CD14-positive monocyte (primary cell): ENCODE measurements at regions not wholly inside any gene's neighbourhood (a gene's known extent, or its start where the extent isn't known, plus 50 kb on each side); places are given as distances from the start of the nearest gene placed in this dataset.
"Not testable (repeated sequence)": the region's sequence is repeated elsewhere in the genome, so short reads cannot be mapped to it uniquely, and the experiment has no call there.

Experiments used
- DNase-seq, 3 donors: peaks; one replicate each; pipeline ENCODE4 v3.0.0-alpha.2; 2011 to 2022
- H2AFZ ChIP-seq: 2 replicates; pipeline ENCODE4 v1.6.0; 2012; ENCODE audit warnings: mild to moderate bottlenecking, low read depth, low read length, inconsistent platforms; ENCODE audit not compliant: insufficient read depth, poor library complexity, severe bottlenecking
- H3K27ac ChIP-seq, 2 donors: 1 replicate in 1 of 2; 2 replicates in 1 of 2; pipeline ENCODE4 v1.5.1; 2012 to 2013; ENCODE audit warnings: low read length in 2 of 2, control low read depth in 1 of 2, inconsistent platforms in 1 of 2, low read depth in 1 of 2, mild to moderate bottlenecking in 1 of 2
- H3K27me3 ChIP-seq, 2 donors: one replicate each; pipeline versions ENCODE4 v1.6.0 to v1.6.1; 2011 to 2013; ENCODE audit warnings: low read length in 2 of 2; ENCODE audit not compliant: control insufficient read depth in 2 of 2, insufficient read depth in 2 of 2
- H3K36me3 ChIP-seq, 2 donors: replicated peaks in 1 of 2; 1 replicate in 1 of 2; 2 replicates in 1 of 2; pipeline versions ENCODE4 v1.5.1 to v1.6.1; 2012 to 2013; ENCODE audit warnings: low read length in 2 of 2, control low read depth in 1 of 2, inconsistent platforms in 1 of 2, mild to moderate bottlenecking in 1 of 2; ENCODE audit not compliant: insufficient read depth in 2 of 2, control insufficient read depth in 1 of 2
- H3K4me1 ChIP-seq, 2 donors: 1 replicate in 1 of 2; 2 replicates in 1 of 2; pipeline versions ENCODE4 v1.5.1 to v1.6.1; 2012 to 2013; ENCODE audit warnings: low read length in 2 of 2, control low read depth in 1 of 2, inconsistent platforms in 1 of 2, mild to moderate bottlenecking in 1 of 2, moderate library complexity in 1 of 2; ENCODE audit not compliant: insufficient read depth in 2 of 2, control insufficient read depth in 1 of 2
- H3K4me2 ChIP-seq: replicated peaks from 2 replicates; pipeline ENCODE3; 2012; ENCODE audit warnings: low read length, moderate library complexity, mild to moderate bottlenecking; ENCODE audit not compliant: poor library complexity, severe bottlenecking; ENCODE audit errors: extremely low read depth
- H3K4me3 ChIP-seq, 3 experiments: fragments of 200-600 bp in 1 of 3; sonication (generic) in 1 of 3; replicated peaks in 1 of 3; 1 replicate in 2 of 3; 2 replicates in 1 of 3; pipeline ENCODE4 v1.5.1; 2011 to 2013; ENCODE audit warnings: low read length in 3 of 3, mild to moderate bottlenecking in 3 of 3, control low read depth in 2 of 3, low read depth in 2 of 3, inconsistent platforms in 1 of 3, moderate library complexity in 1 of 3
- H3K79me2 ChIP-seq: 2 replicates; pipeline ENCODE4 v1.6.0; 2012; ENCODE audit warnings: mild to moderate bottlenecking, control low read depth, inconsistent platforms, low read length, moderate library complexity; ENCODE audit not compliant: insufficient read depth
- H3K9ac ChIP-seq: 2 replicates; pipeline ENCODE4 v1.6.0; 2017; ENCODE audit warnings: low read length, mild to moderate bottlenecking; ENCODE audit not compliant: insufficient read depth, poor library complexity, severe bottlenecking
- H3K9me3 ChIP-seq, 2 donors: replicated peaks in 1 of 2; 1 replicate in 1 of 2; 2 replicates in 1 of 2; pipeline versions ENCODE4 v1.5.1 to v1.6.1; 2012 to 2013; ENCODE audit warnings: low read length in 2 of 2, control low read depth in 1 of 2; ENCODE audit not compliant: control insufficient read depth in 1 of 2, insufficient read depth in 1 of 2
- H4K20me1 ChIP-seq: 2 replicates; pipeline ENCODE4 v1.6.0; 2012; ENCODE audit warnings: mild to moderate bottlenecking, low read length, control low read depth, moderate library complexity; ENCODE audit not compliant: insufficient read depth
- H3K27ac Mint-ChIP-seq, 7 donors: one replicate each; pipeline ENCODE4 v1.8.0; 2020; ENCODE audit warnings: mild to moderate bottlenecking in 7 of 7, mixed read lengths in 7 of 7, moderate library complexity in 6 of 7, inconsistent platforms in 2 of 7
- H3K27me3 Mint-ChIP-seq, 3 donors: one replicate each; pipeline ENCODE4 v1.8.0; 2021 to 2022; ENCODE audit warnings: low read depth in 3 of 3, mild to moderate bottlenecking in 3 of 3, mixed read lengths in 3 of 3, moderate library complexity in 3 of 3, inconsistent platforms in 1 of 3
- H3K36me3 Mint-ChIP-seq, 2 donors: one replicate each; pipeline ENCODE4 v1.8.0; 2020; ENCODE audit warnings: mixed read lengths in 2 of 2, inconsistent platforms in 1 of 2, mild to moderate bottlenecking in 1 of 2
- H3K4me1 Mint-ChIP-seq: one replicate; pipeline ENCODE4 v1.8.0; 2020; ENCODE audit warnings: mild to moderate bottlenecking, mixed read lengths
- H3K4me3 Mint-ChIP-seq, 2 donors: one replicate each; pipeline ENCODE4 v1.8.0; 2020; ENCODE audit warnings: mild to moderate bottlenecking in 2 of 2, mixed read lengths in 2 of 2, moderate library complexity in 1 of 2
- H3K9me3 Mint-ChIP-seq, 7 donors: one replicate each; pipeline ENCODE4 v1.8.0; 2020 to 2022; ENCODE audit warnings: mixed read lengths in 7 of 7, mild to moderate bottlenecking in 6 of 7, moderate library complexity in 6 of 7, inconsistent platforms in 2 of 7
- WGBS: methylation state at CpG from one replicate; pipeline ENCODE4 v1.1.5; 2013; ENCODE audit warnings: missing lambda C conversion rate; ENCODE audit not compliant: insufficient coverage; 5-methylcytosine and 5-hydroxymethylcytosine counted together
- intact Hi-C, 2 donors: fragments of 100-400 bp; cut with micrococcal nuclease; formaldehyde crosslinking; loops; one replicate each; pipeline versions ENCODE4 v1.15.0 to v1.15.1; 2023
- TF ChIP-seq, protein P1 (sequence below): fragments of 200-600 bp; IDR thresholded peaks from one replicate; pipeline ENCODE4 v1.8.0; 2022; ENCODE audit warnings: antibody characterized with exemption, mild to moderate bottlenecking

DNA sequence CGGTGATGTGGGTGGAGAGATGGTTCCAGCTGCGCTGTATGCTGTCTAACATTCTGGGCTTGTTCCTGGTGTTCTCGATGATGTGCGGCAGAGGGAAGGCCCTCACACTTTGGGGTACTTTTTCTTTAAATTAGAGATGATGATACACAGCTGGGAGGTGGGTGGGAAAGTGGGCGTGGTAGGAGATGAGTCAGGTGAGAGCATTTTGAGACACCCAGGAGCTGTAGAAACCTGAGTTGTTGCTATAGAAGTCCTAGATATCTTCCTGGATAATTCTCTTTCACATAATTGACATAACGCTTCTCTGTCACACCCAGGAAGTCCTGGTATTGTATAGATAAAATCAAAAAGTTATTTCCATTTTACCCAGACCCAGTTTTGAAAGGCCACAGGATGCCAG is 103.8 kb upstream of the ALKAL2 start:
- Histone ChIP-seq H3K4me2 (no peak overlapping the region), H3K27me3 (no peaks in the 10 kb centered on the region), H4K20me1 (no peaks in the 10 kb centered on the region), H3K36me3 (no peaks in the 10 kb centered on the region), H3K79me2 (no peaks in the 10 kb centered on the region), H3K9me3 (peaks cover 0 to 12% of the 10 kb centered on the region in 2 donors), H2AFZ (no peak overlapping the region), H3K27ac (no peak overlapping the region), H3K4me1 (no peaks in the 10 kb centered on the region), H3K9ac (no peak overlapping the region), H3K4me3 (no peak overlapping the region)
- Mint-ChIP-seq H3K36me3 (no peaks in the 10 kb centered on the region), H3K27me3 (peaks cover 1 to 3% (median 1%) of the 10 kb centered on the region in 3 donors), H3K4me1 (peaks cover 3% of the 10 kb centered on the region), H3K9me3 (peaks cover 0 to 6% (median 0%) of the 10 kb centered on the region in 7 donors), H3K27ac (no peak overlapping the region), H3K4me3 (no peak overlapping the region)
- no peak for DNase-seq
- WGBS, result 83% methylated on average over 4 of the region's 6 CpGs
- intact Hi-C loops, result no loop called here
- TF ChIP-seq, protein P1, sequence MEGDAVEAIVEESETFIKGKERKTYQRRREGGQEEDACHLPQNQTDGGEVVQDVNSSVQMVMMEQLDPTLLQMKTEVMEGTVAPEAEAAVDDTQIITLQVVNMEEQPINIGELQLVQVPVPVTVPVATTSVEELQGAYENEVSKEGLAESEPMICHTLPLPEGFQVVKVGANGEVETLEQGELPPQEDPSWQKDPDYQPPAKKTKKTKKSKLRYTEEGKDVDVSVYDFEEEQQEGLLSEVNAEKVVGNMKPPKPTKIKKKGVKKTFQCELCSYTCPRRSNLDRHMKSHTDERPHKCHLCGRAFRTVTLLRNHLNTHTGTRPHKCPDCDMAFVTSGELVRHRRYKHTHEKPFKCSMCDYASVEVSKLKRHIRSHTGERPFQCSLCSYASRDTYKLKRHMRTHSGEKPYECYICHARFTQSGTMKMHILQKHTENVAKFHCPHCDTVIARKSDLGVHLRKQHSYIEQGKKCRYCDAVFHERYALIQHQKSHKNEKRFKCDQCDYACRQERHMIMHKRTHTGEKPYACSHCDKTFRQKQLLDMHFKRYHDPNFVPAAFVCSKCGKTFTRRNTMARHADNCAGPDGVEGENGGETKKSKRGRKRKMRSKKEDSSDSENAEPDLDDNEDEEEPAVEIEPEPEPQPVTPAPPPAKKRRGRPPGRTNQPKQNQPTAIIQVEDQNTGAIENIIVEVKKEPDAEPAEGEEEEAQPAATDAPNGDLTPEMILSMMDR, result no peak

DNA sequence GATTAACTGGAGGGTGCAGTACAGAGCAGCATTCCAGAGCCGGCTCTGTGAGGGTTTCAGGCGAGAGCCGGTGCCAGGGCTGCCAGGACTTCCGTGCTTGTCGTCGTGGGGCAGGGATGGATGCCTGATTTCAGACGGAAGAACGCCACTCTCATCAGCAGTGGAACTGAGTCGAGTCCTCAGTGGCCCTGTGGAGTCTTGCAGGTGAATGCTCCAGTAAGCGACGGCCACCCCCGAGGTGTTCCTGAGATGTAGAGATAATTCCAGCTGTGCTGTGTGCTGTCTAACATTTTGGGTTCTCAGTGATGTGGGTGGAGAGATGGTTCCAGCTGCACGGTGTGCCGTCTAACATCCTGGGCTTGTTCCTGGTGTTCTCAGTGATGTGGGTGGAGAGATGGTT is 103.1 kb upstream of the ALKAL2 start:
- H3K4me3 Mint-ChIP-seq, result no peak overlapping the region
- no peaks in the 10 kb centered on the region for H3K36me3 Mint-ChIP-seq
- WGBS, result 91% methylated on average over 14 of the region's 14 CpGs

DNA sequence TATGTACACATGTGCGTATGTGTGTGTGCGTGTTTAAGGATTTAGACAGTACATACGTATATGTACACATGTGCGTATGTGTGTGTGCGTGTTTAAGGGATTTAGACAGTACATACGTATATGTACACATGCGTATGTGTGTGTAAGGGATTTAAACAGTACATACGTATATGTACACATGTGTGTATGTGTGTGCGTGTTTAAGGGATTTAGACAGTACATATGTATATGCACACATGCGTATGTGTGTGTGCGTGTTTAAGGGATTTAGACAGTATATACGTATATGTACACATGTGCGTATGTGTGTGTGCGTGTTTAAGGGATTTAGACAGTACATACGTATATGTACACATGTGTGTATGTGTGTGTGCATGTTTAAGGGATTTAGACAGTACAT is 102.1 kb upstream of the ALKAL2 start:
- H3K36me3 ChIP-seq, H4K20me1 ChIP-seq, H3K9ac ChIP-seq, H3K4me3 Mint-ChIP-seq, H3K27ac ChIP-seq, intact Hi-C loops, H3K4me2 ChIP-seq, H2AFZ ChIP-seq, H3K4me3 ChIP-seq, H3K79me2 ChIP-seq, H3K9me3 Mint-ChIP-seq, H3K4me1 ChIP-seq, H3K36me3 Mint-ChIP-seq, H3K4me1 Mint-ChIP-seq, H3K27me3 ChIP-seq, DNase-seq, H3K27ac Mint-ChIP-seq, H3K27me3 Mint-ChIP-seq: not testable (repeated sequence)
- WGBS, result 98% methylated on average over 15 of the region's 15 CpGs
- H3K9me3 ChIP-seq, result peaks cover 0 to 12% of the 10 kb centered on the region in 2 donors

More for the DNA sequence above, 103.1 kb upstream of the ALKAL2 start:
- intact Hi-C loops, result no loop called here
- Histone ChIP-seq H3K27me3 (no peaks in the 10 kb centered on the region), H3K9me3 (peaks cover 0 to 12% of the 10 kb centered on the region in 2 donors), H3K4me2 (no peak overlapping the region), H3K27ac (no peak overlapping the region), H3K4me1 (no peaks in the 10 kb centered on the region), H2AFZ (no peak overlapping the region), H4K20me1 (no peaks in the 10 kb centered on the region), H3K4me3 (no peak overlapping the region), H3K36me3 (no peaks in the 10 kb centered on the region), H3K9ac (no peak overlapping the region), H3K79me2 (no peaks in the 10 kb centered on the region)
- H3K4me1 Mint-ChIP-seq, result peaks cover 3% of the 10 kb centered on the region
- H3K27ac Mint-ChIP-seq, result no peak overlapping the region
- DNase-seq, result no peak
- peaks cover 1 to 3% (median 1%) of the 10 kb centered on the region in 3 donors for H3K27me3 Mint-ChIP-seq
- H3K9me3 Mint-ChIP-seq, result peaks cover 0 to 6% (median 0%) of the 10 kb centered on the region in 7 donors
- TF ChIP-seq, protein P1, result no peak
